ENCODE measurements at regions not wholly inside any gene's neighbourhood (a gene's known extent, or its start where the extent isn't known, plus 50 kb on each side); places are given as distances from the start of the nearest gene placed in this dataset.

DNA sequence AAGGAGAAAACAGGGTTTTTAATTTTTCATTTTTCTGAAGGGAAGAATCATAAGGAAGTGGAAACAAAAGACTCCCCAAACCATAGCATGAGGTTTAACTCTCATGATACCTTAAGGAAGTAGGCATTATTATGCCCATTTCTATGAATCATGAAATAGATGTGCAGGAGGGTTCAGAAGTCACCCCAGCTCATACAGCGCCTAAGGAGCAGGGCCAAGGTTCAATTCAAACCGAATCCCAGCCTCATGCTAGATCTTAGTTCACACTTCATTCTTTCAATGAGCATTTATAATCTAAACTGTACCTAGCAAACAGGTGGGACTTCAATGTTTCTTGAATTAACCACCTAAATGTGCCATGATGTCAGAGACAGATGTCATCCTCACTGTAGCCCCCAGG is 111.9 kb upstream of the SLC25A33 start:
- Histone ChIP-seq H3K14ac (ENCODE audit: insufficient read depth, low read length) (no peak overlapping the region), H3K23ac (ENCODE audit: insufficient read length, low read depth, low read length) (no peak overlapping the region), H2BK120ac (ENCODE audit: low read depth, low read length, poor library complexity, severe bottlenecking) (no peak overlapping the region), H2BK20ac (ENCODE audit: low read depth, low read length, poor library complexity, severe bottlenecking) (no peak overlapping the region), H3K4ac (ENCODE audit: low read depth, low read length) (no peak overlapping the region), H3K79me1 (ENCODE audit: insufficient read depth, low read depth, low read length, poor library complexity, severe bottlenecking) (no peaks in the 10 kb centered on the region), H3K27ac (ENCODE audit: insufficient read length, low read depth, low read length) (no peak overlapping the region), H4K91ac (ENCODE audit: insufficient read length, low read depth, low read length) (no peak overlapping the region), H3K4me1 (ENCODE audit: insufficient read depth, low read length) (no peaks in the 10 kb centered on the region), H3T11ph (ENCODE audit: low read length) (no peak overlapping the region), H3K79me2 (ENCODE audit: insufficient read depth, low read length) (no peaks in the 10 kb centered on the region), H3K23me2 (ENCODE audit: insufficient read length, low read depth, low read length, poor library complexity, severe bottlenecking) (peaks cover 4% of the 10 kb centered on the region), H3K4me2 (ENCODE audit: insufficient read depth, insufficient read length, low read length) (no peak overlapping the region), H3K9ac (ENCODE audit: extremely low read depth, insufficient read length, low read length) (no peak overlapping the region), H4K5ac (ENCODE audit: insufficient read length, low read depth, low read length) (no peak overlapping the region), H3K27me3 (ENCODE audit: insufficient read depth, low read length) (no peaks in the 10 kb centered on the region; the same call in 1 of the 2 replicates), H2AFZ (ENCODE audit: low read length) (no peak overlapping the region), H2AK5ac (ENCODE audit: insufficient read length, low read length) (no peak overlapping the region), H4K20me1 (ENCODE audit: control insufficient read depth, insufficient read depth, insufficient read length) (no peaks in the 10 kb centered on the region), H3K18ac (ENCODE audit: insufficient read length, low read depth, low read length) (no peak overlapping the region), H2BK12ac (ENCODE audit: insufficient read length, low read depth, low read length) (no peak overlapping the region), H3K56ac (ENCODE audit: insufficient read length, low read depth, low read length) (no peak overlapping the region), H2BK15ac (ENCODE audit: low read depth, low read length) (no peak overlapping the region), H3K9me3 (ENCODE audit: control insufficient read depth, low read depth, low read length) (no peaks in the 10 kb centered on the region), H2BK5ac (ENCODE audit: insufficient read length, low read length) (no peak overlapping the region), H4K8ac (replicated peaks; ENCODE audit: insufficient read length, low read depth, low read length) (no peak overlapping the region)
- no CpG with 5 or more reads among the region's 2 CpGs for WGBS (ENCODE audit: extremely low coverage, insufficient read length, low lambda C conversion rate)
- H3K9me3 Mint-ChIP-seq, result peaks cover 0 to 3% of the 10 kb centered on the region in 2 experiments; a peak in 1 of 5 replicates
- H3K4me1 Mint-ChIP-seq, result peaks cover 18 to 21% of the 10 kb centered on the region in 2 experiments
- no peaks in the 10 kb centered on the region for H3K36me3 Mint-ChIP-seq (ENCODE audit: insufficient read depth in 1 of 3, low read depth in 3 of 3)
- no peak for DNase-seq
- H3K27ac Mint-ChIP-seq, result no peak overlapping the region
- H3K4me3 Mint-ChIP-seq, result no peak overlapping the region
- peaks cover 5% of the 10 kb centered on the region for H3K27me3 Mint-ChIP-seq (ENCODE audit: low read depth)
- TF ChIP-seq, protein P1, sequence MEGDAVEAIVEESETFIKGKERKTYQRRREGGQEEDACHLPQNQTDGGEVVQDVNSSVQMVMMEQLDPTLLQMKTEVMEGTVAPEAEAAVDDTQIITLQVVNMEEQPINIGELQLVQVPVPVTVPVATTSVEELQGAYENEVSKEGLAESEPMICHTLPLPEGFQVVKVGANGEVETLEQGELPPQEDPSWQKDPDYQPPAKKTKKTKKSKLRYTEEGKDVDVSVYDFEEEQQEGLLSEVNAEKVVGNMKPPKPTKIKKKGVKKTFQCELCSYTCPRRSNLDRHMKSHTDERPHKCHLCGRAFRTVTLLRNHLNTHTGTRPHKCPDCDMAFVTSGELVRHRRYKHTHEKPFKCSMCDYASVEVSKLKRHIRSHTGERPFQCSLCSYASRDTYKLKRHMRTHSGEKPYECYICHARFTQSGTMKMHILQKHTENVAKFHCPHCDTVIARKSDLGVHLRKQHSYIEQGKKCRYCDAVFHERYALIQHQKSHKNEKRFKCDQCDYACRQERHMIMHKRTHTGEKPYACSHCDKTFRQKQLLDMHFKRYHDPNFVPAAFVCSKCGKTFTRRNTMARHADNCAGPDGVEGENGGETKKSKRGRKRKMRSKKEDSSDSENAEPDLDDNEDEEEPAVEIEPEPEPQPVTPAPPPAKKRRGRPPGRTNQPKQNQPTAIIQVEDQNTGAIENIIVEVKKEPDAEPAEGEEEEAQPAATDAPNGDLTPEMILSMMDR (conservative IDR thresholded peaks at IDR 0.05), result no peak

Measured in H9 (cell line).